ENCODE measurements at regions not wholly inside any gene's neighbourhood (a gene's known extent, or its start where the extent isn't known, plus 50 kb on each side); places are given as distances from the start of the nearest gene placed in this dataset.

- TF ChIP-seq ZNF449 (CRISPR knock-in tag; IDR thresholded peaks at IDR 0.05) (no peak), HLTF (IDR thresholded peaks at IDR 0.05) (no peak), SMARCE1 (IDR thresholded peaks at IDR 0.05) (peak; percentile 28; the same call in 1 of the 2 replicates), NR2C1 (IDR thresholded peaks at IDR 0.05) (no peak), NR2C1 (tag; IDR thresholded peaks at IDR 0.05) (0 out of 2 replicates have a peak, but pooled peaks have one; percentile 11), NFXL1 (CRISPR knock-in tag; IDR thresholded peaks at IDR 0.05) (no peak), EHMT2 (IDR thresholded peaks at IDR 0.05) (0 out of 2 replicates have a peak, but pooled peaks have one; percentile 48), TAF7 (tag; IDR thresholded peaks at IDR 0.05) (no peak), SAFB2 (IDR thresholded peaks at IDR 0.05; ENCODE audit: borderline replicate concordance, low read depth, low read length, severe bottlenecking) (no peak), ZNF133 (CRISPR knock-in tag; IDR thresholded peaks at IDR 0.05) (no peak), C11orf30 (IDR thresholded peaks at IDR 0.05; ENCODE audit: low read depth) (no peak), ARID3B (CRISPR knock-in tag; IDR thresholded peaks at IDR 0.05; ENCODE audit: borderline replicate concordance) (no peak), RAD21 (CRISPR knock-in tag; conservative IDR thresholded peaks at IDR 0.05 in 1 of 2, IDR thresholded peaks at IDR 0.05 in 1 of 2) (peak; percentile 7 to 42; a peak in 2 of 4 replicates), ZNF217 (CRISPR knock-in tag; IDR thresholded peaks at IDR 0.05) (no peak), HMGN3 (IDR thresholded peaks at IDR 0.05; ENCODE audit: borderline replicate concordance, extremely low read depth, insufficient read length, low read depth, low read length) (no peak), TEAD4 (IDR thresholded peaks at IDR 0.05; ENCODE audit: low read length) (peak; percentile 19; the same call in 1 of the 2 replicates), TEAD4 (CRISPR knock-in tag; IDR thresholded peaks at IDR 0.05; ENCODE audit: borderline replicate concordance) (no peak), ARID4B (CRISPR knock-in tag; IDR thresholded peaks at IDR 0.05) (no peak), CBX5 (IDR thresholded peaks at IDR 0.05; ENCODE audit: borderline replicate concordance, low read depth) (no peak), ZNF79 (CRISPR knock-in tag; IDR thresholded peaks at IDR 0.05; ENCODE audit: low read depth) (no peak), L3MBTL2 (IDR thresholded peaks at IDR 0.05) (peak; percentile 56; the same call in 1 of the 2 replicates)
Observed at GRCh38 chr1:234955107-234955731, 173.4 kb downstream of the TOMM20 start (continued).

Data from K562 (cell line).